ENCODE measurements at regions not wholly inside any gene's neighbourhood (a gene's known extent, or its start where the extent isn't known, plus 50 kb on each side); places are given as distances from the start of the nearest gene placed in this dataset.

- no peak for DNase-seq
- Mint-ChIP-seq H3K4me3 (no peak overlapping the region), H3K27ac (no peak overlapping the region), H3K27me3 (peaks cover 33% of the 10 kb centered on the region), H3K4me1 (ENCODE audit: low read depth) (no peaks in the 10 kb centered on the region), H3K36me3 (ENCODE audit: low read depth) (no peaks in the 10 kb centered on the region), H3K9me3 (no peaks in the 10 kb centered on the region)
Observed at GRCh38 chr3:194931347-194931746, 245.7 kb downstream of the FAM43A start.

- no peaks in the 10 kb centered on the region for H3K4me1 Mint-ChIP-seq (ENCODE audit: low read depth)
- DNase-seq = no peak
- peaks cover 28% of the 10 kb centered on the region for H3K27me3 Mint-ChIP-seq
- no peak overlapping the region for H3K4me3 Mint-ChIP-seq
- H3K36me3 Mint-ChIP-seq (ENCODE audit: low read depth) = no peaks in the 10 kb centered on the region
- no peak overlapping the region for H3K27ac Mint-ChIP-seq
- no peaks in the 10 kb centered on the region for H3K9me3 Mint-ChIP-seq
Observed at GRCh38 chr3:194931865-194932264, 246.2 kb downstream of the FAM43A start.

GRCh38 chr3:194933465-194933864 is 247.8 kb downstream of the FAM43A start:
- Mint-ChIP-seq H3K9me3 (no peaks in the 10 kb centered on the region), H3K27ac (no peak overlapping the region), H3K27me3 (peaks cover 22% of the 10 kb centered on the region), H3K36me3 (ENCODE audit: low read depth) (no peaks in the 10 kb centered on the region), H3K4me1 (ENCODE audit: low read depth) (no peaks in the 10 kb centered on the region), H3K4me3 (no peak overlapping the region)
- no peak for DNase-seq

GRCh38 chr3:194935061-194935460 is 249.4 kb downstream of the FAM43A start:
- H3K27ac Mint-ChIP-seq = no peak overlapping the region
- H3K27me3 Mint-ChIP-seq = peaks cover 12% of the 10 kb centered on the region
- H3K4me3 Mint-ChIP-seq = no peak overlapping the region
- DNase-seq = no peak
- no peaks in the 10 kb centered on the region for H3K4me1 Mint-ChIP-seq (ENCODE audit: low read depth)
- H3K9me3 Mint-ChIP-seq = no peaks in the 10 kb centered on the region
- H3K36me3 Mint-ChIP-seq (ENCODE audit: low read depth) = no peaks in the 10 kb centered on the region

- no peaks in the 10 kb centered on the region for H3K4me1 Mint-ChIP-seq (ENCODE audit: low read depth)
- no peaks in the 10 kb centered on the region for H3K36me3 Mint-ChIP-seq (ENCODE audit: low read depth)
- H3K4me3 Mint-ChIP-seq = no peak overlapping the region
- no peak overlapping the region for H3K27ac Mint-ChIP-seq
- H3K27me3 Mint-ChIP-seq = peaks cover 11% of the 10 kb centered on the region
- no peaks in the 10 kb centered on the region for H3K9me3 Mint-ChIP-seq
- no peak for DNase-seq
Observed at GRCh38 chr3:194935632-194936470, 250.2 kb downstream of the FAM43A start.

- no peak for DNase-seq
- no peaks in the 10 kb centered on the region for H3K9me3 Mint-ChIP-seq
- H3K27ac Mint-ChIP-seq = no peak overlapping the region
- H3K27me3 Mint-ChIP-seq = peaks cover 16% of the 10 kb centered on the region
- H3K4me3 Mint-ChIP-seq = no peak overlapping the region
- no peaks in the 10 kb centered on the region for H3K36me3 Mint-ChIP-seq (ENCODE audit: low read depth)
- no peaks in the 10 kb centered on the region for H3K4me1 Mint-ChIP-seq (ENCODE audit: low read depth)
Observed at GRCh38 chr3:194936659-194937058, 251.0 kb downstream of the FAM43A start.

GRCh38 chr3:194937144-194937543 is 251.5 kb downstream of the FAM43A start:
- H3K36me3 Mint-ChIP-seq (ENCODE audit: low read depth) = no peaks in the 10 kb centered on the region
- H3K4me1 Mint-ChIP-seq (ENCODE audit: low read depth) = no peaks in the 10 kb centered on the region
- H3K27ac Mint-ChIP-seq = no peak overlapping the region
- H3K9me3 Mint-ChIP-seq = no peaks in the 10 kb centered on the region
- DNase-seq = no peak
- no peak overlapping the region for H3K4me3 Mint-ChIP-seq
- H3K27me3 Mint-ChIP-seq = peaks cover 16% of the 10 kb centered on the region

GRCh38 chr3:194937882-194938321 is 252.2 kb downstream of the FAM43A start:
- H3K27me3 Mint-ChIP-seq = peaks cover 17% of the 10 kb centered on the region
- no peak for DNase-seq
- no peaks in the 10 kb centered on the region for H3K9me3 Mint-ChIP-seq
- H3K4me3 Mint-ChIP-seq = no peak overlapping the region
- H3K27ac Mint-ChIP-seq = no peak overlapping the region
- H3K4me1 Mint-ChIP-seq (ENCODE audit: low read depth) = no peaks in the 10 kb centered on the region
- no peaks in the 10 kb centered on the region for H3K36me3 Mint-ChIP-seq (ENCODE audit: low read depth)

GRCh38 chr3:194938845-194939531 is 253.3 kb downstream of the FAM43A start:
- no peak for DNase-seq
- H3K36me3 Mint-ChIP-seq (ENCODE audit: low read depth) = no peaks in the 10 kb centered on the region
- H3K4me1 Mint-ChIP-seq (ENCODE audit: low read depth) = no peaks in the 10 kb centered on the region
- H3K9me3 Mint-ChIP-seq = no peaks in the 10 kb centered on the region
- H3K4me3 Mint-ChIP-seq = no peak overlapping the region
- H3K27me3 Mint-ChIP-seq = peaks cover 14% of the 10 kb centered on the region
- H3K27ac Mint-ChIP-seq = no peak overlapping the region

- Mint-ChIP-seq H3K4me1 (ENCODE audit: low read depth) (no peaks in the 10 kb centered on the region), H3K4me3 (no peak overlapping the region), H3K27me3 (peaks cover 14% of the 10 kb centered on the region), H3K27ac (no peak overlapping the region), H3K36me3 (ENCODE audit: low read depth) (no peaks in the 10 kb centered on the region), H3K9me3 (no peaks in the 10 kb centered on the region)
- no peak for DNase-seq
Observed at GRCh38 chr3:194939532-194939909, 253.8 kb downstream of the FAM43A start.

- Mint-ChIP-seq H3K27me3 (peaks cover 14% of the 10 kb centered on the region), H3K27ac (no peak overlapping the region), H3K9me3 (no peaks in the 10 kb centered on the region), H3K4me3 (no peak overlapping the region), H3K4me1 (ENCODE audit: low read depth) (no peaks in the 10 kb centered on the region), H3K36me3 (ENCODE audit: low read depth) (no peaks in the 10 kb centered on the region)
- DNase-seq = no peak
Observed at GRCh38 chr3:194939949-194940770, 254.5 kb downstream of the FAM43A start.

- Mint-ChIP-seq H3K4me3 (no peak overlapping the region), H3K27ac (no peak overlapping the region), H3K9me3 (no peaks in the 10 kb centered on the region), H3K27me3 (peaks cover 14% of the 10 kb centered on the region), H3K36me3 (ENCODE audit: low read depth) (no peaks in the 10 kb centered on the region), H3K4me1 (ENCODE audit: low read depth) (no peaks in the 10 kb centered on the region)
- no peak for DNase-seq
Observed at GRCh38 chr3:194941360-194941955, 255.8 kb downstream of the FAM43A start.

- no peak overlapping the region for H3K4me3 Mint-ChIP-seq
Observed at GRCh38 chr3:194941956-194942511, 256.4 kb downstream of the FAM43A start.

GRCh38 chr3:194944526-194944925 is 258.8 kb downstream of the FAM43A start:
- H3K36me3 Mint-ChIP-seq (ENCODE audit: low read depth) = no peaks in the 10 kb centered on the region
- H3K27ac Mint-ChIP-seq = no peak overlapping the region
- no peak for DNase-seq
- H3K27me3 Mint-ChIP-seq = peaks cover 14% of the 10 kb centered on the region
- no peak overlapping the region for H3K4me3 Mint-ChIP-seq
- H3K9me3 Mint-ChIP-seq = peaks cover 2% of the 10 kb centered on the region
- no peaks in the 10 kb centered on the region for H3K4me1 Mint-ChIP-seq (ENCODE audit: low read depth)

More at GRCh38 chr3:194941956-194942511, 256.4 kb downstream of the FAM43A start:
- no peak for DNase-seq
- H3K27ac Mint-ChIP-seq = no peak overlapping the region
- peaks cover 14% of the 10 kb centered on the region for H3K27me3 Mint-ChIP-seq
- no peaks in the 10 kb centered on the region for H3K36me3 Mint-ChIP-seq (ENCODE audit: low read depth)
- H3K9me3 Mint-ChIP-seq = no peaks in the 10 kb centered on the region
- no peaks in the 10 kb centered on the region for H3K4me1 Mint-ChIP-seq (ENCODE audit: low read depth)

Measured in activated T-cell treated with anti-CD3 and anti-CD28 coated beads, Interleukin-2, amount 50 U/mL, for 24 hours (primary cell).